ENCODE measurements at regions not wholly inside any gene's neighbourhood (a gene's known extent, or its start where the extent isn't known, plus 50 kb on each side); places are given as distances from the start of the nearest gene placed in this dataset.

- Histone ChIP-seq H3K27me3 (ENCODE audit: control insufficient read depth in 1 of 2, insufficient read depth in 2 of 2, low read length in 2 of 2) (no peaks in the 10 kb centered on the region), H3K4me2 (ENCODE audit: low read depth, low read length) (no peak overlapping the region), H3K36me3 (replicated peaks in 1 of 2; ENCODE audit: control insufficient read depth in 1 of 2, insufficient read depth in 2 of 2, low read length in 2 of 2) (no peaks in the 10 kb centered on the region), H3K27ac (ENCODE audit: extremely low read length, insufficient read depth, low read length) (no peak overlapping the region), H4K20me1 (ENCODE audit: insufficient read depth, low read length) (no peaks in the 10 kb centered on the region), H3K4me1 (ENCODE audit: insufficient read depth, low read length) (no peaks in the 10 kb centered on the region), H3K79me2 (ENCODE audit: insufficient read depth, low read length) (no peaks in the 10 kb centered on the region), H2AFZ (ENCODE audit: low read length) (no peak overlapping the region), H3K4me3 (replicated peaks in 1 of 3; ENCODE audit: insufficient read depth in 1 of 3, low read depth in 2 of 3, low read length in 3 of 3) (no peak overlapping the region), H3K9me3 (ENCODE audit: low read length) (no peaks in the 10 kb centered on the region), H3K9ac (ENCODE audit: insufficient read depth, low read depth, low read length) (no peak overlapping the region)
- no TSS peak for BruUV-seq (replicated peaks)
- 0% methylated on average over 1 of the region's 1 CpG for WGBS (ENCODE audit: low lambda C conversion rate)
- ATAC-seq, result no peak
- ChIA-PET POLR2A (no interaction called here), CTCF (ENCODE audit: low intra/inter-chr PET ratio, low total read pairs) (no interaction called here)
- intact Hi-C loops (cut with micrococcal nuclease; ENCODE audit: unreplicated experiment), result no loop called here
- no peak for FAIRE-seq
- DNase-seq (ENCODE audit: low spot score), result no peak
- in situ Hi-C loops (cut with HindIII; ENCODE audit: extremely low pct_ligation_motif_present, low pct_unique_long_range_greater_than_20kb), result no loop called here
- TF ChIP-seq ZNF883 (CRISPR knock-in tag; IDR thresholded peaks at IDR 0.05; ENCODE audit: not compliant biosample characterization) (no peak), DPF2 (CRISPR knock-in tag; IDR thresholded peaks at IDR 0.05; ENCODE audit: borderline replicate concordance, low read depth) (no peak), ZBTB40 (IDR thresholded peaks at IDR 0.05) (no peak), ZBTB40 (CRISPR knock-in tag; IDR thresholded peaks at IDR 0.05) (no peak), NFATC3 (CRISPR knock-in tag; IDR thresholded peaks at IDR 0.05) (no peak), CEBPZ (IDR thresholded peaks at IDR 0.05; ENCODE audit: low read length) (no peak), FOXM1 (CRISPR knock-in tag; IDR thresholded peaks at IDR 0.05) (no peak), ELK4 (CRISPR knock-in tag; IDR thresholded peaks at IDR 0.05; ENCODE audit: borderline replicate concordance) (no peak), ZSCAN22 (CRISPR knock-in tag; IDR thresholded peaks at IDR 0.05) (no peak), CHCHD3 (CRISPR knock-in tag; IDR thresholded peaks at IDR 0.05) (no peak), FOXP1 (IDR thresholded peaks at IDR 0.05) (no peak), FOXP1 (CRISPR knock-in tag; IDR thresholded peaks at IDR 0.05) (no peak)
Observed at GRCh38 chr7:18283045-18283444, 212.5 kb upstream of the HDAC9 start.
